Panc1 (cell line): ENCODE measurements at regions not wholly inside any gene's neighbourhood (a gene's known extent, or its start where the extent isn't known, plus 50 kb on each side); places are given as distances from the start of the nearest gene placed in this dataset.

ENCODE experiments used
- ATAC-seq: fragments of 200-7000 bp; cut with Tn5 transposase; 2 replicates; pipeline ENCODE4 v1.9.1; 2020; ENCODE audit warnings: mild to moderate bottlenecking, moderate library complexity
- BruUV-seq: library from RNA; stranded (reverse); fragments of 400-500 nt; replicated peaks from 2 replicates; lab custom pipeline; 2021; lab: Mats Ljungman, UMichigan
- CTCF ChIA-PET: fragments of 300-600 bp; sonication (Branson Sonifier 250); formaldehyde crosslinking; loops from one replicate; lab custom pipeline; 2022; ENCODE audit warnings: antibody characterized with exemption; lab: Charles Lee
- POLR2A ChIA-PET: fragments of 300-600 bp; sonication (Branson Sonifier 250); formaldehyde crosslinking; loops from one replicate; lab custom pipeline; 2022; ENCODE audit warnings: antibody characterized with exemption; lab: Charles Lee
- DNase-seq: peaks from one replicate; pipeline ENCODE4 v3.0.0-alpha.2; 2010; ENCODE audit warnings: low read depth, low spot score
- H3K27ac ChIP-seq: 2 replicates; pipeline ENCODE4 v1.5.1; 2011; ENCODE audit warnings: mild to moderate bottlenecking, low read length, inconsistent platforms
- H3K27me3 ChIP-seq: fragments of 200-500 bp; sonication (Bioruptor generic); 2 replicates; pipeline ENCODE4 v1.6.0; 2014; ENCODE audit warnings: low read length, inconsistent platforms; ENCODE audit not compliant: control insufficient read depth, insufficient read depth
- H3K36me3 ChIP-seq: fragments of 200-500 bp; sonication (Bioruptor generic); 2 replicates; pipeline ENCODE4 v1.5.1; 2014; ENCODE audit warnings: inconsistent platforms, mild to moderate bottlenecking, low read length, moderate library complexity; ENCODE audit not compliant: control insufficient read depth, insufficient read depth
- H3K4me1 ChIP-seq: 2 replicates; pipeline ENCODE4 v1.5.1; 2011; ENCODE audit warnings: inconsistent platforms, mild to moderate bottlenecking, low read length, moderate library complexity; ENCODE audit not compliant: control insufficient read depth, insufficient read depth
- H3K4me3 ChIP-seq, 2 experiments: 2 replicates each; pipeline ENCODE4 v1.5.1; 2011 to 2012; ENCODE audit warnings: low read depth in 2 of 2, low read length in 2 of 2, mild to moderate bottlenecking in 2 of 2, inconsistent platforms in 1 of 2, moderate library complexity in 1 of 2
- H3K9me3 ChIP-seq: fragments of 200-500 bp; sonication (Bioruptor generic); 2 replicates; pipeline ENCODE4 v1.5.1; 2014; ENCODE audit warnings: low read depth, mild to moderate bottlenecking, inconsistent platforms, low read length, moderate library complexity; ENCODE audit not compliant: control insufficient read depth, insufficient read depth
- CTCF ChIP-seq: fragments of 450-650 bp; IDR thresholded peaks from 2 replicates; pipeline ENCODE4 v1.5.1; 2017; ENCODE audit warnings: mild to moderate bottlenecking
- POLR2AphosphoS5 ChIP-seq: IDR thresholded peaks from 2 replicates; pipeline ENCODE4 v1.6.1; 2012; ENCODE audit warnings: mild to moderate bottlenecking, low read depth, low read length, moderate library complexity
- REST ChIP-seq, 2 experiments: IDR thresholded peaks; 2 replicates each; pipeline ENCODE4 v1.6.1; 2011 to 2012; ENCODE audit warnings: low read depth in 2 of 2, control low read depth in 1 of 2, low read length in 1 of 2, mild to moderate bottlenecking in 1 of 2, moderate library complexity in 1 of 2; ENCODE audit not compliant: insufficient read depth in 1 of 2
- SIN3A ChIP-seq: IDR thresholded peaks from 2 replicates; pipeline ENCODE4 v1.6.1; 2012; ENCODE audit warnings: low read depth, mild to moderate bottlenecking, low read length, moderate library complexity, borderline replicate concordance; ENCODE audit not compliant: insufficient read depth
- TCF7L2 ChIP-seq: IDR thresholded peaks from 2 replicates; pipeline ENCODE4 v1.6.1; 2011; ENCODE audit warnings: mild to moderate bottlenecking, low read depth, low read length, inconsistent platforms
- in situ Hi-C: cut with HindIII; loops from 2 replicates; pipeline ENCODE4 v1.10.0; 2016; ENCODE audit warnings: low sequenced_read_pairs, low pct_unique_long_range_greater_than_20kb
- intact Hi-C: fragments of 100-400 bp; cut with micrococcal nuclease; formaldehyde crosslinking; loops from one replicate; pipeline ENCODE4 v1.10.0; 2022; ENCODE audit not compliant: unreplicated experiment

GRCh38 chr10:52870562-52870961 is 98.0 kb upstream of the MBL2 start:
- no TSS peak for BruUV-seq
- Histone ChIP-seq H3K27me3 (no peaks in the 10 kb centered on the region), H3K4me1 (no peaks in the 10 kb centered on the region), H3K9me3 (no peaks in the 10 kb centered on the region), H3K4me3 (no peak overlapping the region), H3K36me3 (no peaks in the 10 kb centered on the region; the same call in 1 of the 2 replicates), H3K27ac (no peak overlapping the region)
- TF ChIP-seq CTCF (no peak), TCF7L2 (no peak), POLR2AphosphoS5 (no peak), REST (IDR thresholded peaks at IDR 0.05; ENCODE audit: insufficient read depth in 1 of 2, low read depth in 2 of 2, low read length in 1 of 2) (no peak), SIN3A (no peak)
- DNase-seq: no peak
- no peak for ATAC-seq
- ChIA-PET POLR2A (no interaction called here), CTCF (no interaction called here)
- in situ Hi-C loops (no loop called here), intact Hi-C loops (no loop called here)

- no peak for TF ChIP-seq TCF7L2
- no peak for TF ChIP-seq REST (IDR thresholded peaks at IDR 0.05; ENCODE audit: insufficient read depth in 1 of 2, low read depth in 2 of 2, low read length in 1 of 2)
- no peak for TF ChIP-seq CTCF
- no peak for TF ChIP-seq POLR2AphosphoS5
- no peak for TF ChIP-seq SIN3A
- POLR2A ChIA-PET: no interaction called here
- no TSS peak for BruUV-seq
- H3K9me3 ChIP-seq: no peaks in the 10 kb centered on the region
- no peak overlapping the region for H3K4me3 ChIP-seq
- H3K27ac ChIP-seq: no peak overlapping the region
- no peaks in the 10 kb centered on the region for H3K27me3 ChIP-seq
- CTCF ChIA-PET: no interaction called here
- in situ Hi-C loops: no loop called here
- no peaks in the 10 kb centered on the region for H3K4me1 ChIP-seq
- ATAC-seq (no peak), DNase-seq (no peak)
- intact Hi-C loops: no loop called here
- no peaks in the 10 kb centered on the region; the same call in 1 of the 2 replicates for H3K36me3 ChIP-seq
Measured at GRCh38 chr10:52869864-52870263, 97.3 kb upstream of the MBL2 start.
